Left lung (tissue), 4 donors: ENCODE measurements at regions not wholly inside any gene's neighbourhood (a gene's known extent, or its start where the extent isn't known, plus 50 kb on each side); places are given as distances from the start of the nearest gene placed in this dataset.

Source experiments
- ATAC-seq: fragments of 200-7000 bp; cut with Tn5 transposase; one replicate; pipeline ENCODE4 v1.9.1; 2020; ENCODE audit warnings: moderate library complexity
- DNase-seq, 4 donors: peaks; one replicate each; pipeline ENCODE4 v3.0.0-alpha.2; 2013 to 2020
- H3K27ac ChIP-seq, 2 donors: fragments of 200-600 bp; sonication (generic) in 1 of 2; one replicate each; pipeline versions ENCODE4 v1.5.0 to v1.8.0; 2020 to 2021
- H3K27me3 ChIP-seq, 2 donors: fragments of 200-600 bp; sonication (generic) in 1 of 2; one replicate each; pipeline versions ENCODE4 v1.5.0 to v1.8.0; 2020 to 2021
- H3K36me3 ChIP-seq, 2 donors: fragments of 200-600 bp; sonication (generic) in 1 of 2; one replicate each; pipeline versions ENCODE4 v1.5.0 to v1.8.0; 2020 to 2021
- H3K4me1 ChIP-seq, 2 donors: fragments of 200-600 bp; one replicate each; pipeline ENCODE4 v1.8.0; 2021
- H3K4me3 ChIP-seq, 2 donors: fragments of 200-600 bp; sonication (generic) in 1 of 2; one replicate each; pipeline versions ENCODE4 v1.5.0 to v1.8.0; 2020 to 2021; ENCODE audit warnings: mild to moderate bottlenecking in 1 of 2
- H3K9me3 ChIP-seq, 2 donors: fragments of 200-600 bp; sonication (generic) in 1 of 2; one replicate each; pipeline versions ENCODE4 v1.5.0 to v1.8.0; 2020 to 2021
- CTCF ChIP-seq, 2 donors: fragments of 200-600 bp; sonication (generic) in 1 of 2; IDR thresholded peaks; one replicate each; pipeline versions ENCODE4 v1.5.0 to v1.8.0; 2021; ENCODE audit warnings: antibody characterized with exemption in 2 of 2
- intact Hi-C, 2 donors: fragments of 100-400 bp; cut with DNase I; formaldehyde crosslinking; loops; one replicate each; pipeline versions ENCODE4 v1.11.2 to v1.14.2; 2022
- donor health status: DM: no; HTN: yes; CAD: no.
- donor health status: DM: no; HTN: no; CAD: no.

GRCh38 chr17:13230350-13231264 lies 212.8 kb upstream of the ELAC2 start:
- no peak for ATAC-seq
- H3K27ac ChIP-seq = no peak overlapping the region
- intact Hi-C loops = no loop called here
- peaks cover 0 to 4% of the 10 kb centered on the region in 2 donors for H3K27me3 ChIP-seq
- DNase-seq = no peak
- H3K4me3 ChIP-seq = no peak overlapping the region
- H3K4me1 ChIP-seq = no peaks in the 10 kb centered on the region
- no peaks in the 10 kb centered on the region for H3K36me3 ChIP-seq
- TF ChIP-seq CTCF (IDR thresholded peaks at IDR 0.05) = no peak
- no peaks in the 10 kb centered on the region for H3K9me3 ChIP-seq

- ATAC-seq = no peak
- Histone ChIP-seq H3K27ac (no peak overlapping the region), H3K4me3 (no peak overlapping the region), H3K4me1 (no peaks in the 10 kb centered on the region), H3K36me3 (no peaks in the 10 kb centered on the region), H3K27me3 (peaks cover 0 to 4% of the 10 kb centered on the region in 2 donors), H3K9me3 (no peaks in the 10 kb centered on the region)
- DNase-seq = no peak
- intact Hi-C loops = no loop called here
- no peak for TF ChIP-seq CTCF (IDR thresholded peaks at IDR 0.05)
Measured at GRCh38 chr17:13228225-13228624, 210.4 kb upstream of the ELAC2 start.

GRCh38 chr17:13222975-13223374 lies 205.1 kb upstream of the ELAC2 start:
- intact Hi-C loops = no loop called here
- H3K36me3 ChIP-seq = no peaks in the 10 kb centered on the region
- ATAC-seq (no peak), DNase-seq (no peak)
- peaks cover 0 to 8% of the 10 kb centered on the region in 2 donors for H3K27me3 ChIP-seq
- H3K27ac ChIP-seq = no peak overlapping the region
- no peak for TF ChIP-seq CTCF (IDR thresholded peaks at IDR 0.05)
- H3K4me1 ChIP-seq = no peaks in the 10 kb centered on the region
- no peaks in the 10 kb centered on the region for H3K9me3 ChIP-seq
- H3K4me3 ChIP-seq = no peak overlapping the region

GRCh38 chr17:13212860-13213259 lies 195.0 kb upstream of the ELAC2 start:
- H3K4me3 ChIP-seq = no peak overlapping the region
- no peak overlapping the region for H3K27ac ChIP-seq
- peaks cover 0 to 3% of the 10 kb centered on the region in 2 donors for H3K9me3 ChIP-seq
- DNase-seq (no peak), ATAC-seq (no peak)
- intact Hi-C loops = no loop called here
- no peaks in the 10 kb centered on the region for H3K36me3 ChIP-seq
- no peak for TF ChIP-seq CTCF (IDR thresholded peaks at IDR 0.05)
- no peaks in the 10 kb centered on the region for H3K27me3 ChIP-seq
- H3K4me1 ChIP-seq = no peaks in the 10 kb centered on the region

GRCh38 chr17:13209081-13209480 lies 191.3 kb upstream of the ELAC2 start:
- no peak overlapping the region for H3K4me3 ChIP-seq
- no peaks in the 10 kb centered on the region for H3K36me3 ChIP-seq
- no peaks in the 10 kb centered on the region for H3K4me1 ChIP-seq
- TF ChIP-seq CTCF (IDR thresholded peaks at IDR 0.05) = no peak
- no peaks in the 10 kb centered on the region for H3K27me3 ChIP-seq
- DNase-seq (no peak), ATAC-seq (no peak)
- peaks cover 0 to 3% of the 10 kb centered on the region in 2 donors for H3K9me3 ChIP-seq
- no peak overlapping the region for H3K27ac ChIP-seq
- intact Hi-C loops = no loop called here
